Endodermal cell (in vitro differentiated cells): ENCODE measurements at regions not wholly inside any gene's neighbourhood (a gene's known extent, or its start where the extent isn't known, plus 50 kb on each side); places are given as distances from the start of the nearest gene placed in this dataset.
A peak's percentile ranks its signal among the peaks of the same experiment; 100 is the strongest.
"Not testable (repeated sequence)": the region's sequence is repeated elsewhere in the genome, so short reads cannot be mapped to it uniquely, and the experiment has no call there.

Experiments used
- DNase-seq: peaks from one replicate; pipeline ENCODE4 v3.0.0-alpha.2; 2017
- H3K27ac ChIP-seq: 2 replicates; pipeline ENCODE4 v1.5.1; 2013; ENCODE audit warnings: mild to moderate bottlenecking, low read depth, low read length, moderate library complexity
- H3K27me3 ChIP-seq: 2 replicates; pipeline ENCODE4 v1.6.1; 2013; ENCODE audit warnings: mild to moderate bottlenecking, low read length, moderate library complexity; ENCODE audit not compliant: insufficient read depth, control insufficient read depth, poor library complexity, severe bottlenecking
- H3K36me3 ChIP-seq: 2 replicates; pipeline ENCODE4 v1.7.0; 2013; ENCODE audit warnings: mild to moderate bottlenecking, low read length, moderate library complexity; ENCODE audit not compliant: control insufficient read depth, insufficient read depth
- H3K4me1 ChIP-seq: one replicate; pipeline ENCODE4 v1.7.0; 2013; ENCODE audit warnings: low read length; ENCODE audit not compliant: control insufficient read depth, insufficient read depth
- H3K4me3 ChIP-seq: 2 replicates; pipeline ENCODE4 v1.5.1; 2013; ENCODE audit warnings: mild to moderate bottlenecking, low read length, moderate library complexity
- H3K9ac ChIP-seq: 2 replicates; pipeline ENCODE4 v1.6.1; 2013; ENCODE audit warnings: mild to moderate bottlenecking, low read length, moderate library complexity; ENCODE audit not compliant: poor library complexity, severe bottlenecking; ENCODE audit errors: extremely low read depth
- H3K9me3 ChIP-seq: 2 replicates; pipeline ENCODE4 v1.6.1; 2013; ENCODE audit warnings: mild to moderate bottlenecking, low read length, moderate library complexity; ENCODE audit not compliant: control insufficient read depth
- H3K27ac Mint-ChIP-seq: 2 replicates; pipeline ENCODE4 v1.8.0; 2020; ENCODE audit warnings: mixed read lengths
- H3K27me3 Mint-ChIP-seq: 2 replicates; pipeline ENCODE4 v1.8.0; 2021; ENCODE audit warnings: mild to moderate bottlenecking, mixed read lengths; ENCODE audit not compliant: insufficient read depth
- H3K36me3 Mint-ChIP-seq: 2 replicates; pipeline ENCODE4 v1.8.0; 2020; ENCODE audit warnings: low read depth, mixed read lengths
- H3K4me1 Mint-ChIP-seq: 2 replicates; pipeline ENCODE4 v1.8.0; 2020; ENCODE audit warnings: mixed read lengths
- H3K4me3 Mint-ChIP-seq: 2 replicates; pipeline ENCODE4 v1.8.0; 2020; ENCODE audit warnings: mild to moderate bottlenecking, moderate library complexity, mixed read lengths
- H3K9me3 Mint-ChIP-seq: 2 replicates; pipeline ENCODE4 v1.8.0; 2020; ENCODE audit warnings: mild to moderate bottlenecking, mixed read lengths
- CTCF ChIP-seq: fragments of 200-600 bp; sonication (generic); conservative IDR thresholded peaks from 2 replicates; pipeline ENCODE4 v1.5.0; 2021; ENCODE audit warnings: antibody characterized with exemption, mild to moderate bottlenecking
- WGBS, 2 experiments: methylation state at CpG; one replicate each; pipeline versions ENCODE4 v1.1.5 to v1.1.7; 2013; ENCODE audit warnings: missing lambda C conversion rate in 2 of 2, mixed read lengths in 1 of 2; ENCODE audit not compliant: insufficient coverage in 1 of 2, insufficient read length in 1 of 2; 5-methylcytosine and 5-hydroxymethylcytosine counted together

GRCh38 chr10:51010977-51011376 lies 63.3 kb upstream of the PRKG1 start:
- DNase-seq: peak; percentile 62
- Histone ChIP-seq H3K9me3 (no peaks in the 10 kb centered on the region), H3K9ac (no peak overlapping the region), H3K27ac (no peak overlapping the region), H3K4me3 (no peak overlapping the region), H3K36me3 (no peaks in the 10 kb centered on the region), H3K4me1 (no peaks in the 10 kb centered on the region), H3K27me3 (no peaks in the 10 kb centered on the region)
- Mint-ChIP-seq H3K4me1 (no peaks in the 10 kb centered on the region), H3K27me3 (no peaks in the 10 kb centered on the region), H3K27ac (no peak overlapping the region), H3K36me3 (no peaks in the 10 kb centered on the region), H3K4me3 (no peak overlapping the region), H3K9me3 (no peaks in the 10 kb centered on the region)
- 0% methylated on average over 1 of the region's 2 CpGs; no CpG with 5 or more reads in 1 of the 2 experiments for WGBS, 2 experiments
- TF ChIP-seq CTCF: peak; percentile 92

- 88% methylated on average over 2 of the region's 2 CpGs; no CpG with 5 or more reads in 1 of the 2 experiments for WGBS, 2 experiments
- DNase-seq: no peak
- no peak overlapping the region for H3K27ac ChIP-seq
- Mint-ChIP-seq H3K4me1 (no peaks in the 10 kb centered on the region), H3K9me3 (no peaks in the 10 kb centered on the region), H3K27me3 (no peaks in the 10 kb centered on the region), H3K27ac (no peak overlapping the region), H3K36me3 (no peaks in the 10 kb centered on the region), H3K4me3 (no peak overlapping the region)
- no peak for TF ChIP-seq CTCF
- H3K27me3 ChIP-seq: no peaks in the 10 kb centered on the region
- H3K9me3 ChIP-seq: no peaks in the 10 kb centered on the region
- H3K4me1 ChIP-seq: no peaks in the 10 kb centered on the region
- no peak overlapping the region for H3K4me3 ChIP-seq
- H3K36me3 ChIP-seq: no peaks in the 10 kb centered on the region
- no peak overlapping the region for H3K9ac ChIP-seq
Measured at GRCh38 chr10:51012073-51012472, 62.2 kb upstream of the PRKG1 start.

- no peaks in the 10 kb centered on the region for H3K36me3 Mint-ChIP-seq
- Histone ChIP-seq H3K9me3 (no peaks in the 10 kb centered on the region), H3K27me3 (no peaks in the 10 kb centered on the region), H3K36me3 (no peaks in the 10 kb centered on the region), H3K4me3 (no peak overlapping the region), H3K4me1 (no peaks in the 10 kb centered on the region), H3K27ac (no peak overlapping the region), H3K9ac (no peak overlapping the region)
- no peaks in the 10 kb centered on the region for H3K9me3 Mint-ChIP-seq
- no peaks in the 10 kb centered on the region for H3K4me1 Mint-ChIP-seq
- H3K4me3 Mint-ChIP-seq: no peak overlapping the region
- no peaks in the 10 kb centered on the region for H3K27me3 Mint-ChIP-seq
- no peak for TF ChIP-seq CTCF
- 85% methylated on average over 4 of the region's 4 CpGs; no CpG with 5 or more reads in 1 of the 2 experiments for WGBS, 2 experiments
- no peak for DNase-seq
- no peak overlapping the region for H3K27ac Mint-ChIP-seq
Measured at GRCh38 chr10:51014680-51015389, 59.5 kb upstream of the PRKG1 start.

- not testable (repeated sequence) for DNase-seq, H3K9me3 Mint-ChIP-seq, H3K4me3 ChIP-seq, H3K36me3 Mint-ChIP-seq, H3K9me3 ChIP-seq, H3K4me3 Mint-ChIP-seq, H3K27me3 Mint-ChIP-seq, H3K4me1 ChIP-seq, H3K36me3 ChIP-seq, H3K9ac ChIP-seq, H3K27ac Mint-ChIP-seq, H3K27me3 ChIP-seq, H3K27ac ChIP-seq, H3K4me1 Mint-ChIP-seq
Measured at GRCh38 chr10:51015390-51015754, 58.9 kb upstream of the PRKG1 start.
